Erythroblast (primary cell): ENCODE measurements at regions not wholly inside any gene's neighbourhood (a gene's known extent, or its start where the extent isn't known, plus 50 kb on each side); places are given as distances from the start of the nearest gene placed in this dataset.
"Not testable (repeated sequence)": the region's sequence is repeated elsewhere in the genome, so short reads cannot be mapped to it uniquely, and the experiment has no call there.

ENCODE experiments used
- GATA1 ChIP-seq: IDR thresholded peaks from 2 replicates; pipeline ENCODE4 v1.6.1; 2011; ENCODE audit warnings: low read depth, mild to moderate bottlenecking, control low read depth, low read length, moderate library complexity
- POLR2A ChIP-seq: IDR thresholded peaks from 2 replicates; pipeline ENCODE4 v1.6.1; 2011; ENCODE audit warnings: mild to moderate bottlenecking, low read length

DNA sequence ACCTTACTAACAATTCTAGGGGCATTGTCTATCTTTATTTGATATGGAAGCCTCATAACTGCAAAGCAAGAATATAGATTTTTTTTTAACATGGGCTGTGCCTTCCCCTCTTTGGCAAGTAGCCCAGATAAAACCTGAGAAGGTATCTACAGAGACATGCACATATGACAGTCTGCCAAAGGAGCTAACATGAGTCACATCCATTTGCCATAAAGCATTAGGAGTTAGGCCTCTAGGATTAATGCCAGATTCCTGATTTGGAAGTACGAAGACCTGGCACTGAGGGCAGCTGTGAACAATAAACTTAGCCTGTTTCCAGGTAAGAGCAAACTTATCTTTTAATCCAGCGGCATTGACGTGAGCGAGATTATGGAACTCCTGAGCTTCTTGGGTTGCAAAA lies 808.7 kb downstream of the SLC6A15 start:
- not testable (repeated sequence) for TF ChIP-seq POLR2A, GATA1
